Activated CD8-positive, alpha-beta T cell treated with anti-CD3 and anti-CD28 coated beads for 36 hours (primary cell): ENCODE measurements at regions not wholly inside any gene's neighbourhood (a gene's known extent, or its start where the extent isn't known, plus 50 kb on each side); places are given as distances from the start of the nearest gene placed in this dataset.

Source experiments
- ATAC-seq: fragments of 200-7000 bp; cut with Tn5 transposase; one replicate; pipeline ENCODE4 v1.10.0; 2021; ENCODE audit warnings: mild to moderate bottlenecking, moderate library complexity
- CTCF ChIA-PET: fragments of 350-600 bp; sonication (Branson Sonifier 250); formaldehyde crosslinking; loops from one replicate; lab custom pipeline; 2021; ENCODE audit warnings: antibody characterized with exemption; lab: Charles Lee
- POLR2A ChIA-PET: fragments of 350-600 bp; sonication (Branson Sonifier 250); formaldehyde crosslinking; loops from one replicate; lab custom pipeline; 2021; ENCODE audit warnings: antibody characterized with exemption; lab: Charles Lee
- DNase-seq: peaks from one replicate; pipeline ENCODE4 v3.0.0-alpha.2; 2020
- H3K27ac Mint-ChIP-seq: one replicate; pipeline ENCODE4 v1.8.0; 2021; ENCODE audit warnings: mild to moderate bottlenecking, mixed read lengths
- H3K27me3 Mint-ChIP-seq: one replicate; pipeline ENCODE4 v1.8.0; 2021; ENCODE audit warnings: mixed read lengths
- H3K36me3 Mint-ChIP-seq: one replicate; pipeline ENCODE4 v1.8.0; 2021; ENCODE audit warnings: low read depth, mixed read lengths
- H3K4me1 Mint-ChIP-seq: one replicate; pipeline ENCODE4 v1.8.0; 2021; ENCODE audit warnings: low read depth, mixed read lengths
- H3K4me3 Mint-ChIP-seq: one replicate; pipeline ENCODE4 v1.8.0; 2021; ENCODE audit warnings: mild to moderate bottlenecking, moderate library complexity, mixed read lengths
- H3K9me3 Mint-ChIP-seq: one replicate; pipeline ENCODE4 v1.8.0; 2021; ENCODE audit warnings: mixed read lengths
- intact Hi-C: fragments of 100-400 bp; cut with micrococcal nuclease; formaldehyde crosslinking; loops from one replicate; pipeline ENCODE4 v1.10.0; 2022
- TF ChIP-seq, protein P1 (sequence below): fragments of 200-600 bp; IDR thresholded peaks from one replicate; pipeline ENCODE4 v1.8.0; 2022; ENCODE audit warnings: antibody characterized with exemption, mild to moderate bottlenecking

DNA sequence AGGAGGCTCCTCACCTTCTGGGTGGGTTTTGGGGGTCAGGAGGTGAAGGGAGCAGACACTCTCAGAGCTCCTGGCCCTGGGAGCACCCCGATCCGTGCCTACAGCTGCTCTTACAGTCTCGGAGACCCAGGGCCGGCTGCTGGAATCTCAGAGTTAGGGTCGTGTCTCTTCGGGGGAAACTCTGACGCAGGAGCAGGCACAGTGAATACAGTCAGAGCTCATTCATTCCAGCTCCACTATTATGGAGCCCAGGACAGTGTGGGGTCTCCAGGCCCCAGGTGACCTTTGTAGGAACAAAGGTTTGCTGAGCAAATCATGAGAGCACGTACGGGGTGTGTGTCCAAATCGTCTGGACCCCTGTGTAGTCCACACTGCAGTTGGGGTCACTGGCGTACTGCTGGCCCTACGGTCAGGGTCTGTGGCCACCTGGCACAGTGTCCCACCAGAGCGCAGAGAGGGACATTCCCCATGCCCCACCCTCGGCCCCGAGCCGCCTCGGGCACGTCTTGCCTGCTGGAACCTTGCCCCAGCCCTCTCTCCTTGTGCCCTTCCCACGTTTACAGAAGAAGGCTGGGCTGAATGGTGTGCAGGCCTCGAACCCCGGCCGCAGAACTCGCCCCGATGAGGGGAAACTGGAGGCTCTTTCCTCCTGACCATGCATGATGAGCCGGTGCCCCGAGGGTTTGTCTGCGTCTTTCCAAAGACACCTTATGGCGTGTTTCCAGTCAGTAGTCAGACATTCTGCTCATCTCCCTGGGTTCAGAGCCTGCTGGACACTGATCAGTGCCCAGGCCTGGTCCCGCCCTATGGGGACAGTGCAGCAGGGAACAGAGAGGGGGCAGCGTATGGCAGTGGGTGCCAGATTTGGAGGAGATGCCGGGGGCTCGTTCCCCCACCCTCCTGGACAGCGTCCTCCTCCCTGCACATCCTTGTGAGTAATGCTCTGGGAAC lies 1166.6 kb downstream of the BRD1 start:
- Mint-ChIP-seq H3K27ac (no peak overlapping the region), H3K36me3 (no peaks in the 10 kb centered on the region), H3K4me3 (no peak overlapping the region), H3K27me3 (no peaks in the 10 kb centered on the region), H3K4me1 (no peaks in the 10 kb centered on the region), H3K9me3 (peaks cover 13% of the 10 kb centered on the region)
- ATAC-seq, result no peak
- ChIA-PET POLR2A (no interaction called here), CTCF (no interaction called here)
- no peak for DNase-seq
- intact Hi-C loops, result no loop called here
- TF ChIP-seq, protein P1, sequence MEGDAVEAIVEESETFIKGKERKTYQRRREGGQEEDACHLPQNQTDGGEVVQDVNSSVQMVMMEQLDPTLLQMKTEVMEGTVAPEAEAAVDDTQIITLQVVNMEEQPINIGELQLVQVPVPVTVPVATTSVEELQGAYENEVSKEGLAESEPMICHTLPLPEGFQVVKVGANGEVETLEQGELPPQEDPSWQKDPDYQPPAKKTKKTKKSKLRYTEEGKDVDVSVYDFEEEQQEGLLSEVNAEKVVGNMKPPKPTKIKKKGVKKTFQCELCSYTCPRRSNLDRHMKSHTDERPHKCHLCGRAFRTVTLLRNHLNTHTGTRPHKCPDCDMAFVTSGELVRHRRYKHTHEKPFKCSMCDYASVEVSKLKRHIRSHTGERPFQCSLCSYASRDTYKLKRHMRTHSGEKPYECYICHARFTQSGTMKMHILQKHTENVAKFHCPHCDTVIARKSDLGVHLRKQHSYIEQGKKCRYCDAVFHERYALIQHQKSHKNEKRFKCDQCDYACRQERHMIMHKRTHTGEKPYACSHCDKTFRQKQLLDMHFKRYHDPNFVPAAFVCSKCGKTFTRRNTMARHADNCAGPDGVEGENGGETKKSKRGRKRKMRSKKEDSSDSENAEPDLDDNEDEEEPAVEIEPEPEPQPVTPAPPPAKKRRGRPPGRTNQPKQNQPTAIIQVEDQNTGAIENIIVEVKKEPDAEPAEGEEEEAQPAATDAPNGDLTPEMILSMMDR, result no peak

DNA sequence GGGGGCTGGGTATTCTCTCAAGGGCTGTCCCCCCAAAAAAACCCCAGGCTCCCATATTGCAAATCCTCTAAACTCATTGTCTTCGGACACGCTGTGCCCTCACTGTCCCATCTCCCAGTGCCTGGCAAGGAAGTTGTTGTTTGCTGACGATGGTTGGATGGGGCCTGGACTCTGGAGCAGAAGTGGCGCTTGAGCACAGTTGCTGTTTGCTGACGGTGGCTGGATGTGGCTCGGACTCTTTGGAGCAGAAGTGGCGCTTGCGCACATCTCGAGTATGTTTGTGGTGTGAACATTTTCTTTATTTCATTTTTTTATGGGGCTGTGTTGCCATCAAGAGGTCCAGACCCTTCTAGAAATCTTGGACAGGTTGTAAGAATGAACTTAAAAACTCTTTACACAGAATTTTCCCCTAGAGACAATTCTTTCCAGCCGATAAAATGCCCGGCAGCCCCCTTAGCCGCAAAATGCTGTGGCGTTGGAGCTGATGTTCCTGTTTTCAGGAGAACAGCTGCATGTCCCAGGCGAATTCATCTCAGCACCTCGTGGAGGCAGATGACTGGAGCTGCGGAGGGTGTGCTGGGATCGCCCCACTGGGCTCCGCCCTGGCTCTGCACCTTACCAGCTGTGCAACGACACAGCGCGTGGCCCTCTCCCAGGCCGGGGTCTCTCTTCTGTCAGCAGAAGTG lies 1167.4 kb downstream of the BRD1 start:
- POLR2A ChIA-PET, result no interaction called here
- Mint-ChIP-seq H3K9me3 (peaks cover 13% of the 10 kb centered on the region), H3K27ac (no peak overlapping the region), H3K4me1 (no peaks in the 10 kb centered on the region), H3K36me3 (no peaks in the 10 kb centered on the region), H3K4me3 (no peak overlapping the region), H3K27me3 (no peaks in the 10 kb centered on the region)
- DNase-seq (no peak), ATAC-seq (no peak)
- CTCF ChIA-PET, result no interaction called here
- intact Hi-C loops, result no loop called here
- TF ChIP-seq, protein P1, result no peak

- CTCF ChIA-PET, result no interaction called here
- POLR2A ChIA-PET, result no interaction called here
- TF ChIP-seq, protein P1, result no peak
- H3K4me3 Mint-ChIP-seq, result no peak overlapping the region
- DNase-seq (no peak), ATAC-seq (no peak)
- no peaks in the 10 kb centered on the region for H3K4me1 Mint-ChIP-seq
- H3K27ac Mint-ChIP-seq, result no peak overlapping the region
- intact Hi-C loops, result no loop called here
- H3K9me3 Mint-ChIP-seq, result peaks cover 11% of the 10 kb centered on the region
- H3K27me3 Mint-ChIP-seq, result no peaks in the 10 kb centered on the region
- H3K36me3 Mint-ChIP-seq, result no peaks in the 10 kb centered on the region
Measured at GRCh38 chr22:48659404-48659996, 1168.2 kb downstream of the BRD1 start.

GRCh38 chr22:48658871-48659270 lies 1168.8 kb downstream of the BRD1 start:
- H3K4me3 Mint-ChIP-seq, result no peak overlapping the region
- no peak for ATAC-seq
- H3K4me1 Mint-ChIP-seq, result no peaks in the 10 kb centered on the region
- no peak overlapping the region for H3K27ac Mint-ChIP-seq
- no peaks in the 10 kb centered on the region for H3K36me3 Mint-ChIP-seq
- no peaks in the 10 kb centered on the region for H3K27me3 Mint-ChIP-seq
- CTCF ChIA-PET, result no interaction called here
- TF ChIP-seq, protein P1, result no peak
- no peak for DNase-seq
- intact Hi-C loops, result no loop called here
- POLR2A ChIA-PET, result no interaction called here
- peaks cover 6% of the 10 kb centered on the region for H3K9me3 Mint-ChIP-seq
